ENCODE measurements at regions not wholly inside any gene's neighbourhood (a gene's known extent, or its start where the extent isn't known, plus 50 kb on each side); places are given as distances from the start of the nearest gene placed in this dataset.
A peak's percentile ranks its signal among the peaks of the same experiment; 100 is the strongest.
"Not testable (repeated sequence)": the region's sequence is repeated elsewhere in the genome, so short reads cannot be mapped to it uniquely, and the experiment has no call there.

- no peak for DNase-seq
These were observed 52.6 kb upstream of the JUN start for GRCh38 chr1:58836408-58836807.

DNA sequence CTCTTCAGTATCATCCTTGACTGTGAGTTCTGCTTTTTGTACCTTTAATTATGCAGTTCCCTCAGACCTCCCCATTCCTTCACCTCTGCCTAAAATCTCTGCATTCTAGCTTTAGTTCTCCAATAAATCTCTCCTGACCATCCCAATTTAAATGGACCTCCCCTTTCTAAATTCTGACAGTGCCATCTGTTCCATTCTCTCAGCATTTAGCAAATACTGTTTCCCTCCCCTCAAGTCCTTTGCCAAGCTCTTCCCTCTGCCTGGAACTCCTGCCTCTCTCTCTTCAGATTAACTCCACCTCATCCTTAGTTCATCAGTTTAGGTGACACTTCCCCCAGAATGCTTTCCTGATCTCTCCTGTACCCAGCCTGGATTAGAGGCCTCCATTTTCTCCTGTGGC, 54.0 kb upstream of the JUN start:
- no peak for DNase-seq

GRCh38 chr1:58839147-58839795, 55.4 kb upstream of the JUN start:
- no peak for DNase-seq

DNA sequence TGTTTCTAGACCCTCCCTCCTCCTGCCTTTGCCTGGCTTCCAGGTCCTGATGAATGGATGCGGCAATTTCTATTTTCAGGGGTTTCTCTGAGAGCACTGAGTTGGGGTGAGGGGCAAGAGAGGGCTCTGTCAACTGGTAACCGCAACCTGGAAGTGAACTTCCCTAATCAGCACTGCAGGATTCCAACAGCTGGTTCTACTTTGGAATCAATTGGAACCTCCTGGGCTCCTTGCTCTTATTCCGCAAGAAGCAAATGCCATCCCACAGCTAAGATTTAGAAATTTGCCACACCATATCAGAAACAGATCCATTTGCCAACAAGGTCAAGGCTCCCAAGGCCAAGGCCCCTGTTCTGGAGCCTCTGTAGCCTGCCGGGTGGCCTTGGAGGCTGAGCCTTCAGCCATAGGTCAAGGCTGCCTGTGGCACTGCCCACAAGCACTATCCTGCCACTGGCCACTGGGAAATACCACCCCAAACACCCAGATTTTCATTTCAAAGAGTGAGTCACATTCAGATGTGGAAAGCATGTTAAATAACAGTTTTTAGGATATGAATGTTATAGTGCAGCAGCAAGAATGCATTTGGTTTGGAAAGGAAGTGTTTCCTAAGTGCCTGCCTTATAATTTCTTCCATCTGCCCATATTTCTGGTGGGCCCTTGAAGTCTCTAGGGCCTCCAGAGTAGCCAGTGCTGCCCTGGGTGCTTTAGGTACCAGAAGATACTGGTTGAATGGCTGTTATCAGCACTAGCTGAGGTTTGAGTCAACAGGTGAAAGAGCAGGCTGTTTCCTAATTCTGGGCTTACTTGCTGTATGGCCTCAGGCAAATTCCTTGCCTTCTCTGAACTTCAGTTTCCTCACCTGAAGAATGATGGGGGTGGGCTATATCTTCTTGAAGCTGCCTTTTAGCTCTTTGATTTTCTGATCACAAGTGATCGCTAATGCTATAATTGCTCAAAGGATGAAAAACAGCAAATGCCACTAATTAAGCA, 56.3 kb upstream of the JUN start:
- no peak for DNase-seq

DNA sequence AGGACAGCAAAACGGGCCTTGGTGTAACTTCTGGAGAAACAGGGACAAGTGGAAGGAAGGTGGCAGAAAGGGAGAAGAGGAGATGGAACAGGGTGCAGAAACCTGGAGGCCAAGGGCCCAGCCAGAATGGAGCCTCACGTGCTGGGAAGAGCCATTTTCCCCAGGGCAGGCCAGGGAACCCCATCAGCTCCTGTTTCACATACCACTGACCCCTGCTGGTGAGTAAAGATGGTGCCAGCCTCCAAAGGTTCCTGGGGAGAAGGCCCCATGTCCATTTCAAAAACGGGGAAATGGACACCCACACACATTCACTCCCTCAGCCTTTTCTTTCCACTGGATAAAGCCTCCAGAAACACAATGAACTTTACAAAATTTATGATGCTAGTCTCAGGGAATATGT, 57.6 kb upstream of the JUN start:
- DNase-seq, result no peak

DNA sequence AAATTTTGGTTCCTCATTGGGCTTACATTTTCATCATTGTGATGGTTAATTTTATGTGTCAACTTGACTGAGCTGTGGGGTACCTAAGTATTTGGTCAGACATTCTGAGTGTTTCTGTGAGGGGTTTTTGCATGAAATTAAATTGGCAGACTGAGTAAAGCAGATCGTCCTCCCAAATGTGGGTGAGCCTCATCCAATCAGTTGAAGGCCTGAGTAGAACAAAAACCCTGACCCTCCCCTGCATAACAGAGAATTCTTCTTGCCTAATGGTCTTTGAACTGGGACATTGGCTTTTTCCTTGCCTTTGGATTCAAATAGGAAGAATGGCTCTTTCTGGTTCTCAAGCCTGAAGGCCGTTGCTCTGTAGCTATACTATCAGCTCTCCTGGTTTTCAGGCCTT, 59.1 kb upstream of the JUN start:
- no peak for DNase-seq

DNA sequence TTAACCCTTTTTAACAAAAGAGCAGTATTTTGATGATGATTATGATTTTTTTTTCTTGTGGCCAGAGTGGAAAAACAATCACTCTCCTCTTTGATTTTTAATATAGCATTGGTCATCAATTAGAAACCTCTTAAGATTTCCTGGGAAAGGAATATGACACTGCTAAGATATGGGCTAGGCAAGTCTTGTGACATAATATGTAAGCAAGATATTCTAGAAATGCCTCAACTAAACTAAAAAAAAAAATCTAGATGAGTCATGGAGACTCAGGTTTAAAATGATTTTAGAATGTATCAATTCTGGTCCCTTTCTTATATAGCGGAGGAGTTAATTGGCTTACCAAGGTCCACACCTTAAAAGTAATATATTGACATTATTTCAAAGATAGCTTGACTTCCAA, 60.3 kb upstream of the JUN start:
- no peak for DNase-seq

- DNase-seq, result no peak
These were observed 62.1 kb upstream of the JUN start for GRCh38 chr1:58845942-58846341.

DNA sequence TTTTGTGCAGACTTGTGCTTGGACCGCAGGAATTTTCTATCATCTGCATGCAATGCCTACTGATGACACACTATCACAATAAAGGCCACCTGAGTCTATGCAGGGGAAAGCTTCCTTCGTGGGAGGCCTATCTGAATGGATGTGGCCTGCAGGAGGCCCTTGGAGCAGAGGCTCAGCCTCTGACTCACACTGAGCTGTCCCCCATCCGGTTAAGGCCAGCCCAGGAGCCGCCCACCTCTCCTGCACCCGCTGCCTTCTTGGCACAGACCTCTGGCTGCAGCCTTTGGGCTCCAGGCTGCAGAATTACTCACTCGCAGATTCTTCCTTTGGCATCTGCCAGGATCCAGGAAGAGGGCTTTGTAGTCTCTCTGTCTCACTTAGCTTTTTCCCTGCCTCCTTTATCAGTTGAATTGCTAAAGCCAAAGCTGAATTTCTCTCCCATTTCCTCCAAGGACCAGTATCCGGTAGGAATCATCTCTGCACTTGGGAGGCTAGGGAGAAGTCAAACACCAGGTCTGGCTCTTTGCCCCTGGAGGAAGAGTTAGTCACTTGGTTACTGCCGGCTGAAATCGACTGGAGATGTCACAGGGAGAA, 65.1 kb upstream of the JUN start:
- no peak for DNase-seq

DNA sequence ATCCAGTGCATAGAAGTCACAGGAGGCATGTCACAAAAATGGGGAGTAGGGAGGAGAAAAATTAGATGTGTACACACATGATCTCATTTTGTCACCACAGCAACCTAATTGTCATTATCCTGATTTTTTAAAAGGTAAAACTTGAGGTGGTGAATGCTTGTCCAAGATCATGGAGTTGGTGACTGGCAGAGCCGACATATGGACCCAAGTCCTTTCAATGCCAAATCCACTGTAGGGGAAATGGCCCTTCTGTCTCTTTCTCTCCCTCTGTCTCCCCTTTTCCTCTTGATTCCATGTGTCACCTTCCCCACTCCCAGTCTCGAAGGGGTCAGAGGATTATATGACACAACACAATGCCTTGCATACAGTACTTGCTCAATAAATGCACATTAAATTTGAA, 65.7 kb upstream of the JUN start:
- no peak for DNase-seq

DNA sequence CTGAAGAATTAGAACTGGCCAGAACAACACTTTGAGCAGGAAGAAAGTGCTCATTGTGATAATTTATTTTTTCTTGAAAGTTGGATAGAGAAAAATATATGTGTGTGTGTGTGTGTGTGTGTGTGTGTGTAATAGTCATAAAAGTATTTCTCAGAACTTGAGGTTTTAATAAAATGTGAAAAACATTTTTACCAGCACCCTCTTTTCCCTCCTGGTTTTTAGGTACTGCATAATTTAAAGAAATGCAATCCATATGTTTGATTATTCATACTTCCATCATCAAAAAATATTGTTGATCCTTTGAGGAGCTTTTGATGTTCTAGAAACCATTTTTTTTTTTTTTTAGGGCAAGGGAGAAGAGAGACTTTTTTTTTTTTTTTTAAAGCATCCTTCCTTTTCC, 66.8 kb upstream of the JUN start:
- DNase-seq, result no peak

DNA sequence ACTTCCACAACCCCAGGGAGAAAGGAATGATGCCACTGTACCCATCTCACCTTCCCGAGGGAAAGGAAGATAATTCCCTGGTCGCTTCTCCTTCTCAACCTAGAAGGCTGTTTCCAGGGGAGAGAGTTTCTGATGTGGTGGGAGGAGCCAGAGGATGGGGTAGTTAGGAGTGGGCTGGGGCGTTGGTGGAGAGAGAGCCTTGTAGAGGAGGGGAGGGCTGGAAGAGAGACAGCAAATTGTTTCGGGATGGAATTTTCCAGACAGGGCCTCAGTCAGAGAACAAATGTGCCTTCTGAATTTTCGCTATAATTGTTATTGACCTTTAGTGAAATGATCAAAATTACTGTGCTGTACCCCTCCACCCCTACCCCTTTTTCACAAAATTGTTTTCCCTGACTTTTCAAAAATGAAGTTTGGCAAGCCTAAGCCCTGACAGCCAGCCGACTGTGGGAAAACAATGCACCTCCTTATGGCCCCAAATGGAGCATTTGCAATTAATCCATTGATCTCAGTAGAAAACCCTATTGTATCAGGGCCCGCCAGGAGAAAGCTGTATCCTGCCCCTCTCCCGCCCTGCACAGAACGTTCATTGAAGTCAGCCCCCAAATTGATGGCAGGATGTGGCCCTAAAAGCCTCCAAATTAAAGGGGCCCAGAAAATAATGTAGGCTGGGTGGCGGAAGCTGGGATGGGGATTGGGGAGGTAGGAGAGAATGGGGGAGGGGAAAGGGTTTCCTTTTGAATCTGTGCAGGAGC, 69.1 kb upstream of the JUN start:
- DNase-seq, result no peak

GRCh38 chr1:58854576-58854975, 70.7 kb upstream of the JUN start:
- DNase-seq, result no peak

DNA sequence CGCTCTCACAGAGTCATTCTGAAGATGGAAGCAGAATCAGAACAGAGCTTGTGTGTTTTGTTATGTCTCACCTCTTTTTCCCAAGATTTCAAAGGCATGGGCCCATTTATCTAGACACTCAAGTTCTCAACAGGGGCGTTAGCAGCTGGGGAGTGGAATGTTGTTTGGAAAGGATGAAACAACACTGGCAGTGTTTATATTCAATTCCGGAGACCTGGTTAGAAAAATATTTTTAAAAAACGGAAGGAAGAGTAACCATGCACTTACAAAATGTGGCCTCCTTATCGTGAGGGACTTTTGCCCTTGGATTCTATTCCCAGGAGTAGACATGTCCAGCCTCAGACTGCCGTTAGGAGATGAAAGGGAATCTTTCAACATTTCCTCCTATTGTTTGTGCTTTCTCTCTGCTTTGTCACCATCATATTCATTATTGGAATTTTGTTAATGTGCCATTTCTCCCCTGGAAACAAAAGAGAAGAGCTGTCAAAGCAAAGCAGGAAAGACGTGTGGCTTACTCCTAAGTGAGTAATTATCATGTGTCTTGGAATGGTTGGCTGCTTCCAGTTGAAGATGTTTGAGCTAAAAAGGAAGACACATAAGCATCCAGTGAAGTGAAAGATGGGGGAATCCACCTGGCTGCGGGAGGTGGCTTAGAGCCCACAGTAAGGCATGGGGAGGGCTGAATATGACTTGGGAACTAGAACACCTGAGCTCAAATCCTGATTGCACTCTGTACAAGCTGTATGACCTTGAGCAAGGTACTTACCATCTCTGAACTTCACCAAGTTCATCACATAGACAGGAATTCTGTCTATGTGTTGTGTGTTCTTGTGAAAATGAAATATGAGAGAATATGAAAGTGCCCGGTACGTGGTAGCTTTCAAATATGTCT, 71.7 kb upstream of the JUN start:
- no peak for DNase-seq

DNA sequence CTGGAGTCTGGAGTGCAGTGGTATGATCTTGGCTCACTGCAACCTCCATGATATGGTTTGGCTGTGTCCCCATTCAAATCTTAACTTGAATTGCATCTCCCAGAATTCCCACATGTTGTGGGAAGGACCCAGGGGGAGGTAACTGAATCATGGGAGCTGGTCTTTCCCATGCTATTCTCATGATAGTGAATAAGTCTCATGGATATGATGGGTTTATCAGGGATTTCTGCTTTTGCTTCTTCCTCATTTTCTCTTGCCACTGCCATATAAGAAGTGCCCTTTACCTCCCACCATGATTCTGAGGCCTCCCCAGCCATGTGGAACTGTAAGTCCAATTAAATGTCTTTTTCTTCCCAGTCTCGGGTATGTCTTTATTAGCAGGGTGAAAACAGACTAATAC, 72.4 kb upstream of the JUN start:
- not testable (repeated sequence) for DNase-seq

DNA sequence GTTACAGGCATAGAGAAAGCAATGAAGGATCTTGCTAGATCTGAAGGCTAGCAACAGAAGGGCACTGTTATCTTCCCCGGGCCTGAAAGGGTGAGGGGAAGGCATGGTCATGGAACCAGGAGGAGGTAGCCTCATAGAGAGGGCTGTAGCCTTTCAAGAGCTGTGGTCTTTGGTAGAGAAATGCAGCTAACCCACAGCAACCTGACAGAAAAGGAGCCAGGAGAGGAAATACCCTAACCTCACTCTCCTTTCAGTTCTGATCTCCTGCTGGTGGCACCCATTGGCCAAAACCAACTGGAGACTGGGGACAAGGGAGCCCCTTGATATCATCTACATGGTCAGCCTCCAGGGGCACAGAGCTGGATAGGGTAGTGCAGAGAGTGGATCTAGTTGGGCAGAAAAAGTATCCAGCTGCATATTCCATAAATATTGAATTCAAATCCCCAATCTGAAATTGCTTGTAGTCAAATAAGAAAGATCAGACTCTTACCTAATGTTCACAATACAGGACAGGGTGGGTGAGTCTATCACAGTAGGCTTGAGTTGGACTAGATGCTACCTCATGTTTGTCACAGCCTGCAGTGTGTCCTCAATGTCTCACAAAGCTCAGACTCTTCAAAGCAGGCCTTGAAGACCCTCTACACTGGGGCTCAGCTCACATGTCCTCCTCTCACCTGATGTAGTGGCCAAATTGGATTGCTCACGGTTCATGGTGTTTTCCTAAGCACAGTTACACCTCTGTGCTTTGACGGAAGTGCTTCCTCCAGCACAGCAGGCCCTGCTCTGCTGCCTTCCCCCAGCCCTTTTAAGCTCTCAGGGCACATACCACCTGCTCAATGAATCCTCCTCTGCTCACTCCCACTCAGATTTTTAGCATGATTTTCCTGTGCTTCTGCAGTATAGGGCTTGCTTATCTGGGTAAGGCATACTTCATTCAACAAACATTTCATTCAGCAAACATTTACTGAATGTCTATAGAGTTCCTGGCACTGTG, 74.1 kb upstream of the JUN start:
- DNase-seq, result no peak

- no peak for DNase-seq
These were observed 76.1 kb upstream of the JUN start for GRCh38 chr1:58859769-58860485.

DNA sequence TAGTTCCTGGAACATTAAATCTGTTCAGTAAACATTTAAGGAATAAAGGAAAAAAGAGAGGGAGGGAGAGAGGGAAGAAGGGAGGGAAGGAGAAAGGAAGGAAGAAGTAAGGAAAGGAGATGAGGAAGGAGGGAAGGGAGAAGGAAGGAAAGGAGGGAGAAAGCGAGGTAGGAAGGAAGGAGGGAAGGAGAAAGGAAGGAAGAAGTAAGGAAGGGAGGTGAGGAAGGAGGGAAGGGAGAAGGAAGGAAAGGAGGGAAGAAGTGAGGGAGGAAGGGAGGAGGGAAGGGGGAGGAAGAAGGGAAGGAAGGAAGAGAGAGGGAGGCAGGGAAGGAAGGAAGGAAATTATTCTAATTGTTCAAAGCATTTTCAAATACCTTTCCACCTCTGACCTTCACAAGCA, 77.2 kb upstream of the JUN start:
- DNase-seq, result no peak

- DNase-seq, result no peak
These were observed 77.7 kb upstream of the JUN start for GRCh38 chr1:58861506-58861905.

DNA sequence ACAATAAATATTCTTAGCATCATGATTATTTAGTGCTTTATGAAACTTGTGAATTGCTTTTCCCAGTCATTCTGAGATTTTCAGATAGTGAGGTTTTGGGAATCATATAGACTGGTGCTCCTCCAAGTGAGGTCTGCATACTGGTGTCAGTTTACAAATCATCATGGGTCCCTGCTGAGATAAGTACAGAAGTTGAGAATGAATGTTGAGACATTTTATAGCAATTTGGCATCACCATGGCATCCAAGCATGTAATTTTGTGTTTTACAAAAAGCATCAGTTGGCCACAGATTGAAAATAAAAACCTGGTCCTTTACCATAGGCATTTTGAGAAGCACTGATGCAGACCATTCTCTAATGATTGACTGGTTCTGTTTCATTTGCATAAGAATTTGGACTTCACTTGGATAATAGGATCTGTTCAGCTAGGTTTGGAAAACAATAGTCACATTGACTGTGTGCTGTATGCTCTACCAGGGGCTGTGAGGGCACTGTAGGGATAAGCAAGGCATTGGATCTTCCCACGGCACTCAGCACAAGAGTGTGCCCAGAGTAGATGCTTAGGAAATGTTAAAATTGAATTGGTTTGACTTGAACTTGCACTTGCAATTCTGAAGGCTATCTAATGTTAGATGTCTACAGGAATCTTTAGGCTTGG, 79.0 kb upstream of the JUN start:
- DNase-seq, result peak in 2 of 3 experiments; percentile 31 to 64

Measured in NCI-H1417 (cell line).